Stomach (tissue), 4 donors: ENCODE measurements at regions not wholly inside any gene's neighbourhood (a gene's known extent, or its start where the extent isn't known, plus 50 kb on each side); places are given as distances from the start of the nearest gene placed in this dataset.

Source experiments
- POLR2A ChIP-seq, 4 donors: fragments of 450-650 bp; IDR thresholded peaks; one replicate each; pipeline ENCODE4 v1.6.1; 2016; ENCODE audit warnings: antibody characterized with exemption in 4 of 4, control low read depth in 2 of 4, mild to moderate bottlenecking in 1 of 4, moderate library complexity in 1 of 4
- POLR2AphosphoS5 ChIP-seq, 3 donors: sonication (generic); formaldehyde crosslinking; IDR thresholded peaks; one replicate each; pipeline ENCODE4 v1.6.1; 2016; ENCODE audit warnings: antibody characterized with exemption in 3 of 3
- TF ChIP-seq, protein P1 (sequence below), 7 experiments: fragments of 450-650 bp in 4 of 7; fragments of 200-600 bp in 3 of 7; sonication (generic) in 3 of 7; IDR thresholded peaks; one replicate each; pipeline ENCODE4 v1.5.1; 2016 to 2019; ENCODE audit warnings: antibody characterized with exemption in 7 of 7, control low read depth in 2 of 7, mild to moderate bottlenecking in 1 of 7

DNA sequence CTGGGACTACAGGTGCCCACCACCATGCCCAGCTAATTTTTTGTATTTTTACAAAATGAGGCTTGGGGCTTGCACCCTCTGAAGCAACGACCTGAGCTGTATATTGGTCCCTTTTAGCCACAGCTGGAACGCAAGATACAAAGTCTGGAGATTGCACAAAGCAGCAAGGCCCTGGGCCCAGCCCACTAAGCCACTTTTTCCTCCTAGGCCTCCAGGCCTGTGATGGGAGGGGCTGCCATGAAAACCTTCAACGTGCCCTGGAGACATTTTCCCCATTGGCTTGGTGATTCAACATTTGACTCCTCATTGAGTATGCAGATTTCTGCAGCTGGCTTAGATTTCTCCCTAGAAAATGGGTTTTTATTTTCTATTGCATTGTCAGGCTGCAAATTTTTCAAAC lies 69.2 kb downstream of the CYB561 start:
- TF ChIP-seq, protein P1, sequence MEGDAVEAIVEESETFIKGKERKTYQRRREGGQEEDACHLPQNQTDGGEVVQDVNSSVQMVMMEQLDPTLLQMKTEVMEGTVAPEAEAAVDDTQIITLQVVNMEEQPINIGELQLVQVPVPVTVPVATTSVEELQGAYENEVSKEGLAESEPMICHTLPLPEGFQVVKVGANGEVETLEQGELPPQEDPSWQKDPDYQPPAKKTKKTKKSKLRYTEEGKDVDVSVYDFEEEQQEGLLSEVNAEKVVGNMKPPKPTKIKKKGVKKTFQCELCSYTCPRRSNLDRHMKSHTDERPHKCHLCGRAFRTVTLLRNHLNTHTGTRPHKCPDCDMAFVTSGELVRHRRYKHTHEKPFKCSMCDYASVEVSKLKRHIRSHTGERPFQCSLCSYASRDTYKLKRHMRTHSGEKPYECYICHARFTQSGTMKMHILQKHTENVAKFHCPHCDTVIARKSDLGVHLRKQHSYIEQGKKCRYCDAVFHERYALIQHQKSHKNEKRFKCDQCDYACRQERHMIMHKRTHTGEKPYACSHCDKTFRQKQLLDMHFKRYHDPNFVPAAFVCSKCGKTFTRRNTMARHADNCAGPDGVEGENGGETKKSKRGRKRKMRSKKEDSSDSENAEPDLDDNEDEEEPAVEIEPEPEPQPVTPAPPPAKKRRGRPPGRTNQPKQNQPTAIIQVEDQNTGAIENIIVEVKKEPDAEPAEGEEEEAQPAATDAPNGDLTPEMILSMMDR (IDR thresholded peaks at IDR 0.05): no peak
- no peak for TF ChIP-seq POLR2A (IDR thresholded peaks at IDR 0.05)
- no peak for TF ChIP-seq POLR2AphosphoS5 (IDR thresholded peaks at IDR 0.05)
